Fibroblast of lung (primary cell): ENCODE measurements at regions not wholly inside any gene's neighbourhood (a gene's known extent, or its start where the extent isn't known, plus 50 kb on each side); places are given as distances from the start of the nearest gene placed in this dataset.
A peak's percentile ranks its signal among the peaks of the same experiment; 100 is the strongest.

Experiments
- DNase-seq, 2 donors: peaks; one replicate each; pipeline versions ENCODE4 v3.0.0 to v3.0.0-alpha.2; 2010; ENCODE audit warnings: low read depth in 2 of 2
- H2AFZ ChIP-seq: 2 replicates; pipeline ENCODE4 v1.5.1; 2012; ENCODE audit warnings: low read length, control low read depth, inconsistent platforms
- H3K27ac ChIP-seq: 2 replicates; pipeline ENCODE4 v1.5.1; 2011; ENCODE audit warnings: low read length, control low read depth; ENCODE audit not compliant: insufficient read depth
- H3K27me3 ChIP-seq: 2 replicates; pipeline ENCODE4 v1.5.1; 2011; ENCODE audit warnings: mild to moderate bottlenecking, low read length; ENCODE audit not compliant: control insufficient read depth, insufficient read depth
- H3K36me3 ChIP-seq: 2 replicates; pipeline ENCODE4 v1.5.1; 2011; ENCODE audit warnings: low read length; ENCODE audit not compliant: control insufficient read depth, insufficient read depth
- H3K4me1 ChIP-seq: 2 replicates; pipeline ENCODE4 v1.5.1; 2011; ENCODE audit warnings: low read length; ENCODE audit not compliant: control insufficient read depth, insufficient read depth; ENCODE audit errors: extremely low read depth
- H3K4me2 ChIP-seq: 2 replicates; pipeline ENCODE4 v1.5.1; 2011; ENCODE audit warnings: low read length, control low read depth; ENCODE audit not compliant: insufficient read depth; ENCODE audit errors: extremely low read depth
- H3K4me3 ChIP-seq, 4 experiments: fragments of 200-600 bp in 1 of 4; sonication (generic) in 1 of 4; replicated peaks in 1 of 4; 2 replicates each; pipeline ENCODE4 v1.5.1; 2011 to 2016; ENCODE audit warnings: low read length in 4 of 4, low read depth in 3 of 4, mild to moderate bottlenecking in 3 of 4, control low read depth in 2 of 4, inconsistent platforms in 1 of 4, mixed read lengths in 1 of 4; ENCODE audit not compliant: insufficient read depth in 1 of 4; ENCODE audit errors: control extremely low read depth in 1 of 4
- H3K79me2 ChIP-seq: 2 replicates; pipeline ENCODE4 v1.5.1; 2012; ENCODE audit warnings: mild to moderate bottlenecking, low read length, inconsistent platforms; ENCODE audit not compliant: control insufficient read depth, insufficient read depth
- H3K9ac ChIP-seq: 2 replicates; pipeline ENCODE4 v1.5.1; 2011; ENCODE audit warnings: mild to moderate bottlenecking, low read length, control low read depth; ENCODE audit not compliant: insufficient read depth
- H3K9me3 ChIP-seq: 2 replicates; pipeline ENCODE4 v1.5.1; 2012; ENCODE audit warnings: low read depth, low read length; ENCODE audit not compliant: control insufficient read depth, insufficient read depth
- H4K20me1 ChIP-seq: 2 replicates; pipeline ENCODE4 v1.5.1; 2011; ENCODE audit warnings: low read length; ENCODE audit not compliant: control insufficient read depth, insufficient read depth; ENCODE audit errors: extremely low read depth
- EZH2 ChIP-seq: IDR thresholded peaks from 2 replicates; pipeline ENCODE4 v1.5.1; 2012; ENCODE audit warnings: low read length, control low read depth, mild to moderate bottlenecking; ENCODE audit errors: missing control alignments
- TF ChIP-seq, protein P1 (sequence below), 2 donors: IDR thresholded peaks in 1 of 2; conservative IDR thresholded peaks in 1 of 2; 1 replicate in 1 of 2; 2 replicates in 1 of 2; pipeline ENCODE4 v1.5.1; 2011 to 2012; ENCODE audit warnings: low read length in 2 of 2, control low read depth in 1 of 2, inconsistent platforms in 1 of 2, low read depth in 1 of 2, mild to moderate bottlenecking in 1 of 2

DNA sequence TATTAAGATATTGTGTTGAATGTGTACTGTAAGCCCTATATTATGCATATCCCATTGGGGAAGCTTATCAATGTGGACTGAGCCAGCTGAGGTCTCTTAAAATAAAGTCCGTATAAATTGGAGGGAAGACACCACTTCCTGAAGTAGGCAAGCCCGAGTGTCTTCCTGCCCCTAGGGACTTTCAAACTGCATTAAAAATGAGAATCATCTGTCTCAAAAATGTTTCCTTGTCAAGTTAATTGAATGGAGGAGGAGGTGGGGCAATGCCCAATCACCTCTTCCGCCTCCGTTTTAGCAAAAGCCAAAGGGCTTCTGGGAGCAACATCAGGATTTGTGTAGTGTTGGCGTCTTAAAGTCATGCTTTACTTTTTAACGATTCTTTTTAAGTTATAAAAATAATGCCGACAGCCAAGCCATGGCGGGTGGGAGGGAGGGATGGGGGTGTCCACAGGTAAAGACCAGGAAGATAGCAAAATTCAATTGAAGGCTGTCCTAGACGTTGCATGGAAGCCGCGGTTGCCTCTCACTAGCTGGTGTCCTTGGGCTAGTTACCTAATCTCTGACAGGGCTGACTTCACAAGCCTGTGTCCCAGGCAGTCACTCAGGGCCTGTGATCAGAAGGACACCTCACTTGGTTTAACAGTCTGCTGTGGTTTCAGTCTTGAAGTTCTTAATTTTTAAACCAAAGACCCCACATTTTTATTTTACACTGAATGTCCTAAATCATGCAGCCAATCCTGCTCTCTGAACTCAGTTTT lies 524.9 kb upstream of the PROK2 start:
- Histone ChIP-seq H3K9ac (no peak overlapping the region), H3K27ac (no peak overlapping the region), H2AFZ (peak overlapping the region; percentile 64)

DNA sequence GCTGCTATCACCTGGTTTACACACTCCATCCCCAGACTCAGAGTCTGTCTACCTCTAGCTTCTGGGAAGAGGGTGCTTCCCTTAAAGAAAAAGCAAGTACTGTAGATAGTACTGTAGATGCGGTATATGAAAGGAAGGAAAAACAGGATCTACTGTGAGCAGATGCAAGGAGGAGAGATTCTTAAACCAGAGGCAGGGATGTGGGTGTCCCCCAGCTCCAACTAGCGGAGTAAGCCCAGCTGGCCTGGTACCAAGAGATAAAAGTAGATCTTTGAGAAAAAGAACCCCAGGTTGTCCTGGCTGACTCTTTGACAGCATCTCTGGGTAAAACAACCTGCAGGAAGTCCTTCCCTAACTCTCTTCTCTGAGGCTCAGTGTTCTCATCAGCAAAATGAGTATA lies 523.7 kb upstream of the PROK2 start:
- Histone ChIP-seq H3K27ac (no peak overlapping the region), H3K36me3 (no peaks in the 10 kb centered on the region), H2AFZ (no peak overlapping the region), H3K27me3 (peaks cover 2% of the 10 kb centered on the region), H3K9ac (no peak overlapping the region), H4K20me1 (no peaks in the 10 kb centered on the region), H3K79me2 (no peaks in the 10 kb centered on the region), H3K4me3 (no peak overlapping the region), H3K4me1 (peaks cover 6% of the 10 kb centered on the region), H3K4me2 (no peak overlapping the region), H3K9me3 (no peaks in the 10 kb centered on the region)
- DNase-seq: no peak
- TF ChIP-seq EZH2: no peak

More for the DNA sequence above, 524.9 kb upstream of the PROK2 start:
- H3K4me1 ChIP-seq: peaks cover 6% of the 10 kb centered on the region
- H3K36me3 ChIP-seq: no peaks in the 10 kb centered on the region
- TF ChIP-seq, protein P1, sequence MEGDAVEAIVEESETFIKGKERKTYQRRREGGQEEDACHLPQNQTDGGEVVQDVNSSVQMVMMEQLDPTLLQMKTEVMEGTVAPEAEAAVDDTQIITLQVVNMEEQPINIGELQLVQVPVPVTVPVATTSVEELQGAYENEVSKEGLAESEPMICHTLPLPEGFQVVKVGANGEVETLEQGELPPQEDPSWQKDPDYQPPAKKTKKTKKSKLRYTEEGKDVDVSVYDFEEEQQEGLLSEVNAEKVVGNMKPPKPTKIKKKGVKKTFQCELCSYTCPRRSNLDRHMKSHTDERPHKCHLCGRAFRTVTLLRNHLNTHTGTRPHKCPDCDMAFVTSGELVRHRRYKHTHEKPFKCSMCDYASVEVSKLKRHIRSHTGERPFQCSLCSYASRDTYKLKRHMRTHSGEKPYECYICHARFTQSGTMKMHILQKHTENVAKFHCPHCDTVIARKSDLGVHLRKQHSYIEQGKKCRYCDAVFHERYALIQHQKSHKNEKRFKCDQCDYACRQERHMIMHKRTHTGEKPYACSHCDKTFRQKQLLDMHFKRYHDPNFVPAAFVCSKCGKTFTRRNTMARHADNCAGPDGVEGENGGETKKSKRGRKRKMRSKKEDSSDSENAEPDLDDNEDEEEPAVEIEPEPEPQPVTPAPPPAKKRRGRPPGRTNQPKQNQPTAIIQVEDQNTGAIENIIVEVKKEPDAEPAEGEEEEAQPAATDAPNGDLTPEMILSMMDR (conservative IDR thresholded peaks at IDR 0.05 in 1 of 2, IDR thresholded peaks at IDR 0.05 in 1 of 2; ENCODE audit: low read depth in 1 of 2, low read length in 2 of 2): no peak
- no peak for TF ChIP-seq EZH2
- H3K9me3 ChIP-seq: no peaks in the 10 kb centered on the region
- H3K4me2 ChIP-seq: no peak overlapping the region
- no peaks in the 10 kb centered on the region for H3K27me3 ChIP-seq
- no peaks in the 10 kb centered on the region for H4K20me1 ChIP-seq
- DNase-seq: no peak
- H3K4me3 ChIP-seq: no peak overlapping the region
- H3K79me2 ChIP-seq: no peaks in the 10 kb centered on the region

DNA sequence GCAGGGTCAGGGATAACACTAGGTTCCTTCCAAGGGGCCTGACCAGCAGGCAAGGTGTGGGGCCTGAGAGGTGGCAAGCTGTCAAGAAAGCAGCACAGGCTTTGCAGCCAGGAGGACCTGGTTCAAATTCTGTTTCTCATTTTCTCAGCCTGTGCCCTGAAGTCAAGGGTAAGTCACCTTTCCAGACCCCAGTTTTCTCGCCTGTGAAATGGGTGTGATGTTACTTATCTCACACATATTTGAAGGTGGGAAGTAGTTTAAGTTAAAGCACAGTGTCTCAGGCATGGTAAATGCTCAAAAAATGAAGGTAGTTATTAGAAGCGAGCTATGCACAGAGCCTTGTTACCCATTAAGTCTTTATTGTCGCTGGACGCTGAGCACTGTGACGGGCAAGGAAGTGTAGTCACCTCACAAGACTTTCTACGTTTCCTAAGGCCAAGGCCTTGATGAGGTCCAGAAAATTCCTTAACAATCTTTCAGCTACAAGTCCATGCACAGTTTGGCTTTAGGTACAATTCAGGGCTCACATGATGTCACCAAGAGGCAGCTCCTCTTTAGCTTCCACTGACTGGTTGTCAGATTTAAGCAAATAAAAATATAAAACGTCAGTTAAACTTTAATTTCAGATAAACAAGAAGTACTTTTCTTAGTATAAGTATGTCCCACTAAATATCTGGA lies 522.6 kb upstream of the PROK2 start:
- no peak for TF ChIP-seq EZH2
- TF ChIP-seq, protein P1 (conservative IDR thresholded peaks at IDR 0.05 in 1 of 2, IDR thresholded peaks at IDR 0.05 in 1 of 2; ENCODE audit: low read depth in 1 of 2, low read length in 2 of 2): no peak
- no peak overlapping the region for H3K27ac ChIP-seq

More for the DNA sequence above, 522.6 kb upstream of the PROK2 start:
- H3K4me2 ChIP-seq: no peak overlapping the region
- DNase-seq: peak in 1 of 2 donors; percentile 6
- H2AFZ ChIP-seq: no peak overlapping the region
- no peak overlapping the region for H3K9ac ChIP-seq
- no peak overlapping the region for H3K4me3 ChIP-seq
- peaks cover 6% of the 10 kb centered on the region for H3K4me1 ChIP-seq
- H4K20me1 ChIP-seq: no peaks in the 10 kb centered on the region
- H3K36me3 ChIP-seq: no peaks in the 10 kb centered on the region
- H3K79me2 ChIP-seq: no peaks in the 10 kb centered on the region
- H3K27me3 ChIP-seq: peaks cover 2% of the 10 kb centered on the region
- no peaks in the 10 kb centered on the region for H3K9me3 ChIP-seq
